ENCODE measurements at regions not wholly inside any gene's neighbourhood (a gene's known extent, or its start where the extent isn't known, plus 50 kb on each side); places are given as distances from the start of the nearest gene placed in this dataset.

DNA sequence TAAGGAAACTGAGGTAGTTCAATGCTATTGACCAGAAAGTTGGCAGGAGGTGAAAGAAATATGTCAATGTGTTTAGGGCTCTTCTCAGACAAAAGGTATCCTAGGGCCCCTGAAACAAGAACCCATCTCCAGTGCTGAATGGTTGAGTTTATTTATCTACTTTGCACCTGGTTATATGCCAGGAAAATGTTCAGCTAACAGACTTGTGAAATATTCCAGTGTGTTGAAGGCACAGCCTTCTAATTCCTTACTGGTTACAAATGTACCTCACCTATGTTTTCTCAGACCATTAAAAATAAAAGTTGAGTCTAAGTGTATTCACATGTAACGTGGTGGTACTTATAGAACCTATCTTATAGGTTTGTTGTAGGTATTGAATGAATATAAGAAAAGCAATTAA lies 511.7 kb upstream of the SEL1L start:
- intact Hi-C loops (cut with DNase I; ENCODE audit: low total_unique reads) = no loop called here

DNA sequence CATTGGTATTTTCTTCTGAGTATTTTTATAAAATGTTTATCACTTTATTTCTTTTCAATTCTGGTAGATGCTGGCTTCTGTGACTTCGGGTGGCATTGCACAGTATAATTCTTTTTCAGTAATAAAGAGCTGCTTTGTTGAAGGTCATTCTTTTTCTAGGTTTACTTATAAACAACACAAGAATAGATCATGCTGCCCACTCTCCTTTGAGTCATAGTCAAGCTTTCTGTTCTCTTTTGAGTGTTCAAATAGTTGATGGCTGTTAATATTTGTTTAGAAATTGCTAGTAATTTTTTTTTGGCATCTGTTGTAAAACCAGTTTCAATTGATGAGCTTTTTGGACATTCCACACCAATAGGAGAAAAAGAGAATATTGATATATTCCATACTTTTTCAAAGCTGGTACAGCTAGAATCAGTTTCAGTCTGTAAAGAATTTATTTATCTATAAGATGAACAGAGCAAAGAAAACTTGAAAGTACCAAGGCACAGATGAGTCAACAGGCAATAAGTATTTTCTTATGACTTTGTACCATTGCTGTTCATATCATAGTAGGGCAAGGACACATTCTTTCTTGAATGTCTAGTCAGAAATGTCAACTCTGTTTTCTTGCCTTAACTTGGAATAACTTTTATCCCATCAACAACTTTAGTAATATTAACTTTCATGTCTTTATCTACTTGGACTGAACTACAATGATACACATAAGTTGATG lies 513.0 kb upstream of the SEL1L start:
- TF ChIP-seq, protein P1, sequence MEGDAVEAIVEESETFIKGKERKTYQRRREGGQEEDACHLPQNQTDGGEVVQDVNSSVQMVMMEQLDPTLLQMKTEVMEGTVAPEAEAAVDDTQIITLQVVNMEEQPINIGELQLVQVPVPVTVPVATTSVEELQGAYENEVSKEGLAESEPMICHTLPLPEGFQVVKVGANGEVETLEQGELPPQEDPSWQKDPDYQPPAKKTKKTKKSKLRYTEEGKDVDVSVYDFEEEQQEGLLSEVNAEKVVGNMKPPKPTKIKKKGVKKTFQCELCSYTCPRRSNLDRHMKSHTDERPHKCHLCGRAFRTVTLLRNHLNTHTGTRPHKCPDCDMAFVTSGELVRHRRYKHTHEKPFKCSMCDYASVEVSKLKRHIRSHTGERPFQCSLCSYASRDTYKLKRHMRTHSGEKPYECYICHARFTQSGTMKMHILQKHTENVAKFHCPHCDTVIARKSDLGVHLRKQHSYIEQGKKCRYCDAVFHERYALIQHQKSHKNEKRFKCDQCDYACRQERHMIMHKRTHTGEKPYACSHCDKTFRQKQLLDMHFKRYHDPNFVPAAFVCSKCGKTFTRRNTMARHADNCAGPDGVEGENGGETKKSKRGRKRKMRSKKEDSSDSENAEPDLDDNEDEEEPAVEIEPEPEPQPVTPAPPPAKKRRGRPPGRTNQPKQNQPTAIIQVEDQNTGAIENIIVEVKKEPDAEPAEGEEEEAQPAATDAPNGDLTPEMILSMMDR (IDR thresholded peaks at IDR 0.05) = no peak
- TF ChIP-seq POLR2A (IDR thresholded peaks at IDR 0.05) = no peak
- no peak for DNase-seq (ENCODE audit: low spot score in 2 of 2)
- no peak overlapping the region for H3K4me3 ChIP-seq (ENCODE audit: low read depth, poor library complexity, severe bottlenecking)
- WGBS, 2 donors = 76 to 82% methylated on average over 1 of the region's 1 CpG
- intact Hi-C loops (cut with DNase I; ENCODE audit: low total_unique reads) = no loop called here

More for the DNA sequence above, 511.7 kb upstream of the SEL1L start:
- H3K4me3 ChIP-seq (ENCODE audit: low read depth, poor library complexity, severe bottlenecking) = no peak overlapping the region
- 79 to 86% methylated on average over 1 of the region's 1 CpG for WGBS, 2 donors
- TF ChIP-seq, protein P1 (IDR thresholded peaks at IDR 0.05) = no peak
- no peak for TF ChIP-seq POLR2A (IDR thresholded peaks at IDR 0.05)
- no peak for DNase-seq (ENCODE audit: low spot score in 2 of 2)

DNA sequence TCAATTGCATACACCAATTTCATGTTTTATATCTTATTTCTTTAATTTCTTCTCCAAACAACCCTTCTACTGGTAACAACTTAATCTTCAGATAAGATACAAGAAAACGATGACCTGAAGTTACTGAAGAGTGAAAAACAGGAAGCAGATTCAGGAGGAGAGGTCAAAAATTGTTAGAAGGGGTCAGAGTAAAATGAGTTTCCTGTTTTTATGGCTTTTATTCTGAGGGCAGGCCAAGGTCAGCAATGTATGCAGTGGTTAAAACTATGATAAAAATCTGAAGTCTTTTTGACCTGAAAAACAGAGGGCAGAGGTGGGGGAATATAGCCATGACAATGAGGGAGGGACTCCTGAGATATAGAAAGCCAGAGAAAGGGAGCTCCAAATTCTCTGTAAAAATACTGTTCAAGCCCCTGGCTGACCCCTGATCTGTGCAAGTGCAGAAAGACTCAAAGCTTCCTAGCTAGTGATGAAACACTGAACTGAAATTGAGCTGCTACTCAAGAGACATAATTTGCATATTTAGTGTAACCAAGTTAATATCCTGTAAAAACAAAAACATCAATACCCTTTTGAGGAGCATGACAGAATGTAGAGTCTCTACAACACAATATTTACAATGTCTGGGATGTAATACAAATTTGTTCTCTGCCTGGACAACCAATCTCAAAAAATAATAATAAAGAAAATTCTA lies 514.3 kb upstream of the SEL1L start:
- no peak for TF ChIP-seq POLR2A (IDR thresholded peaks at IDR 0.05)
- TF ChIP-seq, protein P1 (IDR thresholded peaks at IDR 0.05) = no peak
- WGBS, 2 donors = 39 to 43% methylated on average over 1 of the region's 1 CpG
- no peak for DNase-seq (ENCODE audit: low spot score in 2 of 2)
- intact Hi-C loops (cut with DNase I; ENCODE audit: low total_unique reads) = no loop called here
- no peak overlapping the region for H3K4me3 ChIP-seq (ENCODE audit: low read depth, poor library complexity, severe bottlenecking)

DNA sequence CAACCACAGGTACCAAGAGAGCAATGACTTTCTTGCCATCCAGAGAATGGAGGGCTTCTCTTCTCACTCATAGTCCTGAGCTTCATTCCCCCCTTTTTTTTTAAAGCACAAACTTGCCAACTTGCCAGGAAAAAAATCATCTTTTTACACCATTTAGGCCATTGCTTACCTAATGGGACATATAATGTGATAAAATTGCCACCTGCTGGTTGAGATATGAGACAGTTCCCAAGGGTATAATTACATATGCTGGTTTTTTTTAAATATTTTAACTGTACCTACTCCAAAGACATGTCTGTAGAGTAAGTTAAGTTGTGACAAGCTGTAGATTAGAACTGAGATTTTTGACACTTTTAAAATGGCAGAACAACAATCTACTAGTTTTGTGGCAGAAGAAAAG lies 519.1 kb upstream of the SEL1L start:
- intact Hi-C loops (cut with DNase I; ENCODE audit: low total_unique reads) = no loop called here
- no peak for DNase-seq (ENCODE audit: low spot score in 2 of 2)
- no peak for TF ChIP-seq POLR2A (IDR thresholded peaks at IDR 0.05)
- TF ChIP-seq, protein P1 (IDR thresholded peaks at IDR 0.05) = no peak
- H3K4me3 ChIP-seq (ENCODE audit: low read depth, poor library complexity, severe bottlenecking) = no peak overlapping the region

DNA sequence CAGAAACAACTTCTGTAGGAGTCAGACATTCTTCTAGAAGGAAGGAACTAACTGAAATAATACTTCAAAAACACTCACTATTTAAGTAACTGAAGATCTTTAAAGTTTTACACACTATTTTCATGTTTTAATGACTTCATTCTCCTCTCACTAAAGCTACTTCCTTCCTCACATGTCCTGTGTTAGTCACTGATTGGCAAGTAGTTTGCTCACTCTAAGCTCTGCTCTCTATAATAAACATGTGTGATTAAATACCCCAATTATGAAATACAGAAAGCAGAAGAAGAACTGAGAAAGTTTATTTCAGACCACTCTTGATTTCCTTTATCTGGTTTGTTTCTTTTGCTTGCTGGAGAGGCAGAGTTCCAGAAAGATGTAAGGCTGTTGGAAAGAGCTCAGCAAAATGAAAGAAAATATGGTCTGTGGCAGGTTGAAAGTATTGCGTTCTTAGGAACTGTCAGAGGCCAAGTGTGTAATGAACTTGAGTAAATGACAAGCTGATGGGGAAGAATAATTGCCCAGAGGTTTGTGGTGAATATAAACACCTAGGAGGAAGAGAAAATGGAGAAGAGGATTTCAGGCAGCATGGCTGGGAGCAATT lies 522.0 kb upstream of the SEL1L start:
- intact Hi-C loops (cut with DNase I; ENCODE audit: low total_unique reads) = no loop called here
- WGBS, 2 donors = 20 to 25% methylated on average over 1 of the region's 1 CpG
- TF ChIP-seq, protein P1 (IDR thresholded peaks at IDR 0.05) = no peak
- TF ChIP-seq POLR2A (IDR thresholded peaks at IDR 0.05) = no peak

More for the DNA sequence above, 522.0 kb upstream of the SEL1L start:
- H3K4me3 ChIP-seq (ENCODE audit: low read depth, poor library complexity, severe bottlenecking) = no peak overlapping the region
- no peak for DNase-seq (ENCODE audit: low spot score in 2 of 2)
